ENCODE measurements at regions not wholly inside any gene's neighbourhood (a gene's known extent, or its start where the extent isn't known, plus 50 kb on each side); places are given as distances from the start of the nearest gene placed in this dataset.

DNA sequence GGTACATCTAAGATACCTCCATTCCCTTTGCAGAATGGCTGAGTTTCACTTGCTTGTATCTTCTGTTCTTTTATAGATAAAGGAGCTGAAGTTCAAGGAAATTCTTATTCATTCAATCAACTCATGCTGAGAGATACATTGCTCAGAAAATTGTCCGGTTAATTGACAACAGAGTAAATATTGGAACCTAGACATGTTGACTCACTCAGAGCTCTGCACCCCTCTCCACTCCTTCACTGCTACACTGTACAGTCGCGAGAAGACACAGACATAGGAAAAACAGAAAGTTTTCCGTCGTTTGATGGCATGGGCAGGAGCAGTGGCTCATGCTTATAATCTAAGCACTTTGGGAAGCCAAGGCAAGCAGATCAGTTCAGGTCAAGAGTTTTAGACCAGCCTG lies 690.5 kb upstream of the SOX9 start (continued):
- no peak for TF ChIP-seq ZNF462 (CRISPR knock-in tag; IDR thresholded peaks at IDR 0.05)
- no peak for TF ChIP-seq ZNF114 (CRISPR knock-in tag; IDR thresholded peaks at IDR 0.05)
- TF ChIP-seq JUNB (IDR thresholded peaks at IDR 0.05; ENCODE audit: unreplicated experiment), result no peak

- no peak overlapping the region for H3K27ac Mint-ChIP-seq
- no peaks in the 10 kb centered on the region for H3K36me3 ChIP-seq (ENCODE audit: insufficient read depth)
- no peak overlapping the region for H3K4me2 ChIP-seq
- 0 out of 2 replicates have a peak, but pooled peaks cover 6% of the 10 kb centered on the region for H3K9me2 ChIP-seq (ENCODE audit: insufficient read depth)
- ATAC-seq (no peak), DNase-seq (ENCODE audit: low spot score) (no peak)
- peaks cover 4% of the 10 kb centered on the region; the same call in 1 of the 3 replicates for H3K36me3 Mint-ChIP-seq (ENCODE audit: low read depth)
- no peaks in the 10 kb centered on the region for H3K27me3 Mint-ChIP-seq (ENCODE audit: insufficient read depth, low read depth, poor library complexity)
- no peak overlapping the region for H3K4me3 ChIP-seq
- H3F3A ChIP-seq (replicated peaks; ENCODE audit: low read depth), result no peaks in the 10 kb centered on the region
- H2AFZ ChIP-seq, result no peak overlapping the region
- H3K4me3 Mint-ChIP-seq, result no peak overlapping the region
- no peaks in the 10 kb centered on the region for H4K20me1 ChIP-seq (replicated peaks; ENCODE audit: insufficient read depth)
- H3K27ac ChIP-seq (ENCODE audit: low read depth), result no peak overlapping the region
- H3K9me3 Mint-ChIP-seq, result peaks cover 9% of the 10 kb centered on the region
- 0 out of 2 replicates have a peak, but pooled peaks cover 3% of the 10 kb centered on the region for H3K4me1 ChIP-seq (ENCODE audit: insufficient read depth)
- H3K27me3 ChIP-seq (ENCODE audit: insufficient read depth), result no peaks in the 10 kb centered on the region
- no peaks in the 10 kb centered on the region for H3K79me2 ChIP-seq (replicated peaks; ENCODE audit: insufficient read depth)
- H3K4me1 Mint-ChIP-seq, result no peaks in the 10 kb centered on the region
- TF ChIP-seq CREB1 (CRISPR knock-in tag; IDR thresholded peaks at IDR 0.05; ENCODE audit: low read depth), result no peak
- TF ChIP-seq STAT1 (IDR thresholded peaks at IDR 0.05; ENCODE audit: unreplicated experiment), result no peak
- TF ChIP-seq EZH2phosphoT487 (IDR thresholded peaks at IDR 0.05; ENCODE audit: unreplicated experiment), result no peak
- TF ChIP-seq CTCF (conservative IDR thresholded peaks at IDR 0.05; ENCODE audit: low read depth in 2 of 2), result no peak
- TF ChIP-seq, protein P1, sequence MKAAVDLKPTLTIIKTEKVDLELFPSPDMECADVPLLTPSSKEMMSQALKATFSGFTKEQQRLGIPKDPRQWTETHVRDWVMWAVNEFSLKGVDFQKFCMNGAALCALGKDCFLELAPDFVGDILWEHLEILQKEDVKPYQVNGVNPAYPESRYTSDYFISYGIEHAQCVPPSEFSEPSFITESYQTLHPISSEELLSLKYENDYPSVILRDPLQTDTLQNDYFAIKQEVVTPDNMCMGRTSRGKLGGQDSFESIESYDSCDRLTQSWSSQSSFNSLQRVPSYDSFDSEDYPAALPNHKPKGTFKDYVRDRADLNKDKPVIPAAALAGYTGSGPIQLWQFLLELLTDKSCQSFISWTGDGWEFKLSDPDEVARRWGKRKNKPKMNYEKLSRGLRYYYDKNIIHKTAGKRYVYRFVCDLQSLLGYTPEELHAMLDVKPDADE (IDR thresholded peaks at IDR 0.05), result no peak
- TF ChIP-seq ZNF331 (CRISPR knock-in tag; IDR thresholded peaks at IDR 0.05; ENCODE audit: low read depth), result no peak
- no peak for TF ChIP-seq ZNF114 (CRISPR knock-in tag; IDR thresholded peaks at IDR 0.05)
- TF ChIP-seq POLR2AphosphoS5 (IDR thresholded peaks at IDR 0.05; ENCODE audit: low read depth), result no peak
Observed at GRCh38 chr17:71431146-71431545, 689.7 kb upstream of the SOX9 start.

Data from GM23338 (cell line).